ENCODE measurements at regions not wholly inside any gene's neighbourhood (a gene's known extent, or its start where the extent isn't known, plus 50 kb on each side); places are given as distances from the start of the nearest gene placed in this dataset.

DNA sequence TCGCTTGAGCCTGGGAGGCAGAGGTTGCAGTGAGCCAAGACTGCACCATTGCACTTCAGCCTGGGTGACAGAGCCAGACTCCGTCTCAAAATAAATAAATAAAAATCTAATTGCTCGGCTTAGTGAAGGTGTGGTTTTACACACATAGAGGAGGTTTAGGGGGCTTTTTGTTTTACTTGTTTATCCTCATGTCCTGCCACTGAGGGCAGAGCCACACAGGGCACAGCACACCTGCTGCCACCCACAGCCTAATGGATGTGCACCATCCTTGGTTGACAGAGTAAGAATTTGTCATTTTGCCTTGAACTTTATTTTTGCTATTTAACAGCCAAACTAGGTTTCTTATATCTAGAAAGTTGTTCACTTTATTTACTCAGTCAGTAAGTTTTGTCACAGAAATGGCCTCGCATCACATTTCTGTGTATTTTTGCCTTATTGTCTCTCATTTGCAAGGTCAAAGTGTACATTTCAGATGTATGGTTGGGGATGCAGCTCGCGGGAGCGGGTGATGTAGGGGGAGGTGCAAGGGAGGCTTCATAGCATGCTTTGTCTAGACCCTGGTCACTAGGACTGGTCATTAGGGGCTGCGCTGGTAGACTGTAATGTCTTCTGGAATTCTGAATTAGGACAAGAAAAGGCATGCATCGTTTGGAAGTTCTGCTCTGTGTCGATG is 67.8 kb upstream of the NAA20 start:
- TF ChIP-seq CTCF (IDR thresholded peaks at IDR 0.05) = no peak
- peaks cover 2% of the 10 kb centered on the region in 2 donors for H3K27me3 Mint-ChIP-seq (ENCODE audit: low read depth in 2 of 2)
- H3K4me3 Mint-ChIP-seq = no peak overlapping the region
- no peak overlapping the region for H3K27ac ChIP-seq (ENCODE audit: low read length)
- no peak overlapping the region for H3K4me3 ChIP-seq (ENCODE audit: low read length)
- no peaks in the 10 kb centered on the region for H3K27me3 ChIP-seq (ENCODE audit: control insufficient read depth, insufficient read depth, low read length)
- WGBS (ENCODE audit: insufficient coverage) = 95% methylated on average over 10 of the region's 10 CpGs
- H3K9me3 ChIP-seq (ENCODE audit: control insufficient read depth, insufficient read depth, low read length) = no peaks in the 10 kb centered on the region
- no peaks in the 10 kb centered on the region for H3K9me3 Mint-ChIP-seq
- H3K4me1 Mint-ChIP-seq = no peaks in the 10 kb centered on the region
- no peaks in the 10 kb centered on the region for H3K4me1 ChIP-seq (ENCODE audit: control insufficient read depth, insufficient read depth, low read length)
- ATAC-seq (no peak), DNase-seq (no peak)
- H3K27ac Mint-ChIP-seq = no peak overlapping the region
- intact Hi-C loops (cut with micrococcal nuclease) = no loop called here
- no peaks in the 10 kb centered on the region for H3K36me3 Mint-ChIP-seq
- no peaks in the 10 kb centered on the region for H3K36me3 ChIP-seq (ENCODE audit: control insufficient read depth, insufficient read depth, low read length)

- Histone ChIP-seq H3K27me3 (ENCODE audit: control insufficient read depth, insufficient read depth, low read length) (no peaks in the 10 kb centered on the region), H3K4me3 (ENCODE audit: low read length) (no peak overlapping the region), H3K36me3 (ENCODE audit: control insufficient read depth, insufficient read depth, low read length) (no peaks in the 10 kb centered on the region), H3K27ac (ENCODE audit: low read length) (no peak overlapping the region), H3K4me1 (ENCODE audit: control insufficient read depth, insufficient read depth, low read length) (no peaks in the 10 kb centered on the region), H3K9me3 (ENCODE audit: control insufficient read depth, insufficient read depth, low read length) (no peaks in the 10 kb centered on the region)
- intact Hi-C loops (cut with micrococcal nuclease) = no loop called here
- ATAC-seq (no peak), DNase-seq (no peak)
- H3K9me3 Mint-ChIP-seq = no peaks in the 10 kb centered on the region
- 100% methylated on average over 2 of the region's 2 CpGs for WGBS (ENCODE audit: insufficient coverage)
- H3K27ac Mint-ChIP-seq = no peak overlapping the region
- peaks cover 0 to 2% of the 10 kb centered on the region in 2 donors for H3K27me3 Mint-ChIP-seq (ENCODE audit: low read depth in 2 of 2)
- no peak for TF ChIP-seq CTCF (IDR thresholded peaks at IDR 0.05)
- H3K4me1 Mint-ChIP-seq = no peaks in the 10 kb centered on the region
- no peaks in the 10 kb centered on the region for H3K36me3 Mint-ChIP-seq
- H3K4me3 Mint-ChIP-seq = no peak overlapping the region
Observed at GRCh38 chr20:19950042-19950441, 67.1 kb upstream of the NAA20 start.

GRCh38 chr20:19952392-19952791 is 64.8 kb upstream of the NAA20 start:
- DNase-seq = no peak
- no peak for TF ChIP-seq CTCF (IDR thresholded peaks at IDR 0.05)
- Mint-ChIP-seq H3K4me1 (no peaks in the 10 kb centered on the region), H3K36me3 (no peaks in the 10 kb centered on the region), H3K4me3 (no peak overlapping the region), H3K27ac (no peak overlapping the region), H3K27me3 (ENCODE audit: low read depth in 2 of 2) (peaks cover 0 to 2% of the 10 kb centered on the region in 2 donors), H3K9me3 (no peaks in the 10 kb centered on the region)
- Histone ChIP-seq H3K27ac (ENCODE audit: low read length) (no peak overlapping the region), H3K27me3 (ENCODE audit: control insufficient read depth, insufficient read depth, low read length) (no peaks in the 10 kb centered on the region), H3K9me3 (ENCODE audit: control insufficient read depth, insufficient read depth, low read length) (no peaks in the 10 kb centered on the region), H3K4me1 (ENCODE audit: control insufficient read depth, insufficient read depth, low read length) (no peaks in the 10 kb centered on the region), H3K4me3 (ENCODE audit: low read length) (no peak overlapping the region), H3K36me3 (ENCODE audit: control insufficient read depth, insufficient read depth, low read length) (no peaks in the 10 kb centered on the region)
- 33% methylated on average over 3 of the region's 3 CpGs for WGBS (ENCODE audit: insufficient coverage)
- intact Hi-C loops (cut with micrococcal nuclease) = no loop called here
- ATAC-seq = no peak

- Mint-ChIP-seq H3K4me3 (no peak overlapping the region), H3K9me3 (no peaks in the 10 kb centered on the region), H3K36me3 (no peaks in the 10 kb centered on the region), H3K4me1 (no peaks in the 10 kb centered on the region), H3K27me3 (ENCODE audit: low read depth in 2 of 2) (peaks cover 0 to 2% of the 10 kb centered on the region in 2 donors), H3K27ac (no peak overlapping the region)
- Histone ChIP-seq H3K36me3 (ENCODE audit: control insufficient read depth, insufficient read depth, low read length) (no peaks in the 10 kb centered on the region), H3K4me3 (ENCODE audit: low read length) (no peak overlapping the region), H3K27ac (ENCODE audit: low read length) (no peak overlapping the region), H3K9me3 (ENCODE audit: control insufficient read depth, insufficient read depth, low read length) (no peaks in the 10 kb centered on the region), H3K4me1 (ENCODE audit: control insufficient read depth, insufficient read depth, low read length) (no peaks in the 10 kb centered on the region), H3K27me3 (ENCODE audit: control insufficient read depth, insufficient read depth, low read length) (no peaks in the 10 kb centered on the region)
- no peak for TF ChIP-seq CTCF (IDR thresholded peaks at IDR 0.05)
- ATAC-seq (no peak), DNase-seq (no peak)
- intact Hi-C loops (cut with micrococcal nuclease) = no loop called here
Observed at GRCh38 chr20:19953606-19954005, 63.6 kb upstream of the NAA20 start.

All from natural killer cell (primary cell).